GM19452 (cell line): ENCODE measurements at regions not wholly inside any gene's neighbourhood (a gene's known extent, or its start where the extent isn't known, plus 50 kb on each side); places are given as distances from the start of the nearest gene placed in this dataset.
"Not testable (repeated sequence)": the region's sequence is repeated elsewhere in the genome, so short reads cannot be mapped to it uniquely, and the experiment has no call there.

Experiments
- ATAC-seq: cut with Tn5 transposase; IDR thresholded peaks from one replicate; pipeline ENCODE4 v1.9.1; 2021; ENCODE audit not compliant: unreplicated experiment

GRCh38 chr6:68031054-68031453 is 604.0 kb upstream of the ADGRB3 start:
- no peak for ATAC-seq

GRCh38 chr6:68026483-68026882 is 608.6 kb upstream of the ADGRB3 start:
- ATAC-seq, result no peak

- ATAC-seq, result no peak
Observed at GRCh38 chr6:68025764-68026163, 609.3 kb upstream of the ADGRB3 start.

- no peak for ATAC-seq
Observed at GRCh38 chr6:68024570-68025269, 610.4 kb upstream of the ADGRB3 start.

- ATAC-seq, result not testable (repeated sequence)
Observed at GRCh38 chr6:68022968-68023367, 612.1 kb upstream of the ADGRB3 start.

GRCh38 chr6:68013780-68014515 is 621.1 kb upstream of the ADGRB3 start:
- no peak for ATAC-seq

- no peak for ATAC-seq
Observed at GRCh38 chr6:68012822-68013221, 622.3 kb upstream of the ADGRB3 start.

GRCh38 chr6:68010936-68011335 is 624.1 kb upstream of the ADGRB3 start:
- no peak for ATAC-seq

GRCh38 chr6:68008445-68008844 is 626.6 kb upstream of the ADGRB3 start:
- no peak for ATAC-seq

GRCh38 chr6:68007717-68008116 is 627.4 kb upstream of the ADGRB3 start:
- no peak for ATAC-seq

- no peak for ATAC-seq
Observed at GRCh38 chr6:67986694-67987232, 648.3 kb upstream of the ADGRB3 start.

GRCh38 chr6:67976486-67976885 is 658.6 kb upstream of the ADGRB3 start:
- ATAC-seq, result no peak

GRCh38 chr6:67974931-67975330 is 660.2 kb upstream of the ADGRB3 start:
- ATAC-seq, result no peak

GRCh38 chr6:67971812-67972211 is 663.3 kb upstream of the ADGRB3 start:
- ATAC-seq, result no peak

- ATAC-seq, result no peak
Observed at GRCh38 chr6:67966830-67967229, 668.3 kb upstream of the ADGRB3 start.

- ATAC-seq, result no peak
Observed at GRCh38 chr6:67956352-67956751, 678.7 kb upstream of the ADGRB3 start.

- no peak for ATAC-seq
Observed at GRCh38 chr6:67952948-67953347, 682.1 kb upstream of the ADGRB3 start.

- no peak for ATAC-seq
Observed at GRCh38 chr6:67952121-67952520, 683.0 kb upstream of the ADGRB3 start.

GRCh38 chr6:67947762-67948161 is 687.3 kb upstream of the ADGRB3 start:
- ATAC-seq, result not testable (repeated sequence)

GRCh38 chr6:67935976-67936477 is 699.1 kb upstream of the ADGRB3 start:
- no peak for ATAC-seq

GRCh38 chr6:67933278-67933677 is 701.8 kb upstream of the ADGRB3 start:
- ATAC-seq, result no peak

- not testable (repeated sequence) for ATAC-seq
Observed at GRCh38 chr6:67922588-67922987, 712.5 kb upstream of the ADGRB3 start.
